IMR-90 (cell line): ENCODE measurements at regions not wholly inside any gene's neighbourhood (a gene's known extent, or its start where the extent isn't known, plus 50 kb on each side); places are given as distances from the start of the nearest gene placed in this dataset.
"Not testable (repeated sequence)": the region's sequence is repeated elsewhere in the genome, so short reads cannot be mapped to it uniquely, and the experiment has no call there.

Source experiments
- ATAC-seq: fragments of 200-7000 bp; cut with Tn5 transposase; 2 replicates; pipeline ENCODE4 v1.9.1; 2020; ENCODE audit warnings: low read depth, mild to moderate bottlenecking, moderate library complexity
- BruUV-seq: library from RNA; stranded (reverse); fragments of 400-500 nt; replicated peaks from 2 replicates; lab custom pipeline; 2021; lab: Mats Ljungman, UMichigan
- CTCF ChIA-PET: fragments of 300-600 bp; formaldehyde crosslinking; extraction: SDS; loops from one replicate; lab custom pipeline; 2021; ENCODE audit warnings: antibody characterized with exemption; lab: Yijun Ruan, JAX
- POLR2A ChIA-PET: fragments of 300-600 bp; sonication (Branson Sonifier 250); formaldehyde crosslinking; loops from one replicate; lab custom pipeline; 2022; ENCODE audit warnings: antibody characterized with exemption; ENCODE audit not compliant: unreplicated experiment; lab: Charles Lee
- DNase-seq: peaks from one replicate; pipeline ENCODE4 v3.0.0; 2013
- H2AFZ ChIP-seq: replicated peaks from 2 replicates; pipeline ENCODE3; 2013; ENCODE audit warnings: low read length, mild to moderate bottlenecking; ENCODE audit not compliant: poor library complexity
- H2AK5ac ChIP-seq: 2 replicates; pipeline ENCODE4 v1.6.1; 2013; ENCODE audit warnings: low read depth, low read length, inconsistent platforms
- H2AK9ac ChIP-seq: replicated peaks from 2 replicates; pipeline ENCODE3; 2013; ENCODE audit warnings: mild to moderate bottlenecking, low read depth, low read length, moderate library complexity; ENCODE audit not compliant: poor library complexity
- H2BK120ac ChIP-seq: 2 replicates; pipeline ENCODE4 v1.6.1; 2013; ENCODE audit warnings: low read depth, low read length, inconsistent platforms
- H2BK15ac ChIP-seq: 3 replicates; pipeline ENCODE4 v1.6.1; 2013; ENCODE audit warnings: low read depth, low read length, inconsistent platforms
- H2BK20ac ChIP-seq: 2 replicates; pipeline ENCODE4 v1.6.1; 2013; ENCODE audit warnings: low read depth, mild to moderate bottlenecking, inconsistent platforms, low read length, moderate library complexity
- H2BK5ac ChIP-seq: 2 replicates; pipeline ENCODE4 v1.6.1; 2013; ENCODE audit warnings: mild to moderate bottlenecking, low read depth, low read length, inconsistent platforms; ENCODE audit not compliant: poor library complexity, severe bottlenecking
- H3K14ac ChIP-seq: replicated peaks from 2 replicates; pipeline ENCODE4 v1.6.1; 2013; ENCODE audit warnings: low read depth, low read length, inconsistent platforms
- H3K18ac ChIP-seq: 2 replicates; pipeline ENCODE4 v1.6.1; 2013; ENCODE audit warnings: low read depth, low read length, control low read depth
- H3K23ac ChIP-seq: 2 replicates; pipeline ENCODE4 v1.6.1; 2013; ENCODE audit warnings: low read depth, low read length, inconsistent platforms
- H3K27ac ChIP-seq: 2 replicates; pipeline ENCODE4 v1.5.1; 2013; ENCODE audit warnings: mild to moderate bottlenecking, control low read depth, low read length; ENCODE audit not compliant: insufficient read depth
- H3K27me3 ChIP-seq: 2 replicates; pipeline ENCODE4 v1.6.1; 2013; ENCODE audit warnings: low read length; ENCODE audit not compliant: control insufficient read depth, insufficient read depth
- H3K36me3 ChIP-seq: 2 replicates; pipeline ENCODE4 v1.6.1; 2013; ENCODE audit warnings: low read length, mixed read lengths; ENCODE audit not compliant: control insufficient read depth, insufficient read depth
- H3K4ac ChIP-seq: 2 replicates; pipeline ENCODE4 v1.6.1; 2013; ENCODE audit warnings: low read depth, low read length, inconsistent platforms
- H3K4me1 ChIP-seq: 2 replicates; pipeline ENCODE4 v1.6.1; 2013; ENCODE audit warnings: low read length, mixed read lengths; ENCODE audit not compliant: control insufficient read depth, insufficient read depth
- H3K4me2 ChIP-seq: 2 replicates; pipeline ENCODE4 v1.6.1; 2013; ENCODE audit warnings: low read depth, mild to moderate bottlenecking, control low read depth, low read length, moderate library complexity
- H3K4me3 ChIP-seq: 2 replicates; pipeline ENCODE4 v1.5.1; 2013; ENCODE audit warnings: low read depth, mild to moderate bottlenecking, control low read depth, low read length, moderate library complexity; ENCODE audit not compliant: insufficient read depth
- H3K56ac ChIP-seq: 2 replicates; pipeline ENCODE4 v1.6.1; 2013; ENCODE audit warnings: low read length, inconsistent platforms; ENCODE audit not compliant: insufficient read depth; ENCODE audit errors: extremely low read depth
- H3K79me1 ChIP-seq, 2 experiments: 2 replicates each; pipeline ENCODE4 v1.6.1; 2013; ENCODE audit warnings: low read length in 2 of 2, inconsistent platforms in 1 of 2, low read depth in 1 of 2
- H3K9ac ChIP-seq: 2 replicates; pipeline ENCODE4 v1.6.1; 2013; ENCODE audit warnings: low read depth, low read length, control low read depth
- H3K9me1 ChIP-seq: 2 replicates; pipeline ENCODE4 v1.6.1; 2013; ENCODE audit warnings: low read length, inconsistent platforms; ENCODE audit not compliant: insufficient read depth
- H3K9me3 ChIP-seq: 2 replicates; pipeline ENCODE4 v1.6.1; 2013; ENCODE audit warnings: low read length; ENCODE audit not compliant: control insufficient read depth, insufficient read depth
- H4K20me1 ChIP-seq: 2 replicates; pipeline ENCODE4 v1.6.1; 2013; ENCODE audit warnings: low read length, inconsistent platforms; ENCODE audit not compliant: insufficient read depth
- H4K5ac ChIP-seq: 2 replicates; pipeline ENCODE4 v1.6.1; 2013; ENCODE audit warnings: mild to moderate bottlenecking, low read depth, low read length, control low read depth
- H4K8ac ChIP-seq, 2 experiments: 2 replicates each; pipeline ENCODE4 v1.6.1; 2013; ENCODE audit warnings: low read depth in 2 of 2, low read length in 2 of 2, control low read depth in 1 of 2, inconsistent platforms in 1 of 2
- H4K91ac ChIP-seq: 2 replicates; pipeline ENCODE4 v1.6.1; 2013; ENCODE audit warnings: low read depth, low read length, inconsistent platforms; ENCODE audit not compliant: insufficient read depth
- WGBS, 2 experiments: methylation state at CpG; one replicate each; pipeline versions ENCODE4 v1.1.5 to v1.1.7; 2013; ENCODE audit warnings: missing lambda C conversion rate in 2 of 2; ENCODE audit not compliant: insufficient read length in 1 of 2; ENCODE audit errors: extremely low coverage in 2 of 2; 5-methylcytosine and 5-hydroxymethylcytosine counted together
- dilution Hi-C: fragments of 300-500 bp; cut with HindIII; formaldehyde crosslinking; loops from one replicate; pipeline ENCODE4 v1.14.3; 2018; ENCODE audit warnings: low sequenced_read_pairs; ENCODE audit not compliant: unreplicated experiment
- in situ Hi-C: fragments of 300-500 bp; cut with MboI; formaldehyde crosslinking; loops from 3 replicates; pipeline ENCODE4 v1.14.3; 2019; ENCODE audit warnings: low sequenced_read_pairs, inconsistent platforms, mixed read lengths
- intact Hi-C: fragments of 100-400 bp; cut with micrococcal nuclease; formaldehyde crosslinking; loops from 2 replicates; pipeline ENCODE4 v1.10.0; 2022

GRCh38 chr22:16660570-16660969, 68.0 kb upstream of the CCT8L2 start:
- H2AK9ac ChIP-seq, H4K20me1 ChIP-seq, H3K4me2 ChIP-seq, H3K4me3 ChIP-seq, intact Hi-C loops, dilution Hi-C loops, DNase-seq, BruUV-seq, H2AFZ ChIP-seq, H3K9me1 ChIP-seq, H2BK120ac ChIP-seq, H3K27me3 ChIP-seq, H3K9ac ChIP-seq, H3K56ac ChIP-seq, H2BK15ac ChIP-seq, H3K79me1 ChIP-seq, H3K23ac ChIP-seq, in situ Hi-C loops, H3K36me3 ChIP-seq, H2BK5ac ChIP-seq, H4K91ac ChIP-seq, H2BK20ac ChIP-seq, POLR2A ChIA-PET, H3K27ac ChIP-seq, H4K5ac ChIP-seq, H3K4ac ChIP-seq, H3K18ac ChIP-seq, ATAC-seq, CTCF ChIA-PET, H2AK5ac ChIP-seq, H3K9me3 ChIP-seq, H3K14ac ChIP-seq, H3K4me1 ChIP-seq, H4K8ac ChIP-seq: not testable (repeated sequence)
- no CpG with 5 or more reads among the region's 13 CpGs for WGBS, 2 experiments
